Psoas muscle (tissue), 7 donors: ENCODE measurements at regions not wholly inside any gene's neighbourhood (a gene's known extent, or its start where the extent isn't known, plus 50 kb on each side); places are given as distances from the start of the nearest gene placed in this dataset.

Source experiments
- ATAC-seq, 4 donors: fragments of 200-7000 bp; cut with Tn5 transposase; one replicate each; pipeline ENCODE4 v1.9.1; 2020; ENCODE audit warnings: moderate library complexity in 3 of 4, mild to moderate bottlenecking in 2 of 4
- DNase-seq, 2 donors: peaks; one replicate each; pipeline ENCODE4 v3.0.0-alpha.2; 2020
- H3K27ac ChIP-seq: fragments of 200-600 bp; one replicate; pipeline ENCODE4 v1.8.0; 2022
- H3K27me3 ChIP-seq, 3 donors: fragments of 200-600 bp in 1 of 3; one replicate each; pipeline versions ENCODE4 v1.6.1 to v1.8.0; 2013 to 2022; ENCODE audit warnings: low read length in 2 of 3, mild to moderate bottlenecking in 2 of 3, moderate library complexity in 1 of 3; ENCODE audit not compliant: insufficient read depth in 3 of 3
- H3K36me3 ChIP-seq, 2 donors: fragments of 200-600 bp in 1 of 2; one replicate each; pipeline versions ENCODE4 v1.6.1 to v1.8.0; 2013 to 2022; ENCODE audit warnings: low read depth in 1 of 2, mild to moderate bottlenecking in 1 of 2, moderate library complexity in 1 of 2; ENCODE audit not compliant: insufficient read depth in 1 of 2
- H3K4me1 ChIP-seq: fragments of 200-600 bp; one replicate; pipeline ENCODE4 v1.8.0; 2022
- H3K4me3 ChIP-seq: fragments of 200-600 bp; one replicate; pipeline ENCODE4 v1.8.0; 2022; ENCODE audit warnings: mild to moderate bottlenecking
- H3K9me3 ChIP-seq: fragments of 200-600 bp; one replicate; pipeline ENCODE4 v1.8.0; 2022
- CTCF ChIP-seq: fragments of 200-600 bp; IDR thresholded peaks from one replicate; pipeline ENCODE4 v1.8.0; 2022; ENCODE audit warnings: antibody characterized with exemption
- WGBS, 3 donors: extraction: QIAGEN DNeasy Blood & Tissue Kit; methylation state at CpG; one replicate each; pipeline versions ENCODE4 v1.1.6 to v1.1.7; 2013; 5-methylcytosine and 5-hydroxymethylcytosine counted together
- intact Hi-C, 2 donors: fragments of 100-400 bp; cut with DNase I; formaldehyde crosslinking; loops; one replicate each; pipeline versions ENCODE4 v1.11.0 to v1.14.2; 2022
- donor health status: healthy with polysubstance abuse.
- donor health status: DM: no; HTN: no; CAD: no; lungs with moderate emphysema.
- donor health status: Bipolar disorder and iron deficiency.
- donor health status: healthy.
- donor health status: DM: yes; HTN: yes; CAD: no.
- donor health status: DM: no; HTN: no; CAD: no.
- donor health status: DM: yes; HTN: yes; CAD: no.

DNA sequence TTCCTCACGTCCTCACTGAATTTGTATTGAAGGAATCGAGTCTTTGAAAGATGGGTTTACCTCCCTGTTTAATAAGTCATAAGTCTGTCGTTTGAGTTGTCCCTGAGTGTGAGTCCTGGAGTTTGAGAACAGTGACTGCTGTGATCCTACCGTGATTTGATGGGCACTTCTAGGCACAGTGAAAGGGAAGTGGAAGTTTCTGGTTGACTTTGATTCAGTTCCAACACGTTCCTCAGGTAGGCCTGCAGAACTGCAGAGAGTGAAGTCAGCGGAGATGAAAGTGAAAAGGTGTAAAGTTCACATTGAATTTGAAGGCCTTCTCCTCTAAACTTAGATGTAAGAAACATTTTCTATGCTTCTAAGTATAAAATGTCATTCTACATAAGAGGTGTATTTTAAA lies 52.9 kb upstream of the ACKR3 start:
- Histone ChIP-seq H3K36me3 (no peaks in the 10 kb centered on the region), H3K4me3 (no peak overlapping the region), H3K9me3 (no peaks in the 10 kb centered on the region), H3K27ac (no peak overlapping the region), H3K4me1 (no peaks in the 10 kb centered on the region), H3K27me3 (no peaks in the 10 kb centered on the region)
- WGBS, 3 donors, result 88 to 90% (median 90%) methylated on average over 6 of the region's 6 CpGs
- intact Hi-C loops, result loop anchor here in 1 of 2 donors (10.0 kb wide), 1 partner anchor 548 kb away; no protein-coding TSS in a partner anchor
- ATAC-seq, result no peak
- DNase-seq, result no peak
- no peak for TF ChIP-seq CTCF

- WGBS, 3 donors, result 54 to 58% (median 55%) methylated on average over 11 of the region's 11 CpGs
- Histone ChIP-seq H3K36me3 (no peaks in the 10 kb centered on the region), H3K27me3 (no peaks in the 10 kb centered on the region), H3K9me3 (no peaks in the 10 kb centered on the region), H3K4me3 (no peak overlapping the region), H3K27ac (no peak overlapping the region), H3K4me1 (no peaks in the 10 kb centered on the region)
- DNase-seq, result no peak
- TF ChIP-seq CTCF, result no peak
- intact Hi-C loops, result loop anchor here in 1 of 2 donors (10.0 kb wide), 1 partner anchor 547 kb away; no protein-coding TSS in a partner anchor
- ATAC-seq, result no peak
Observed at GRCh38 chr2:236517251-236518031, 52.2 kb upstream of the ACKR3 start.
